Neural progenitor cell (in vitro differentiated cells): ENCODE measurements at regions not wholly inside any gene's neighbourhood (a gene's known extent, or its start where the extent isn't known, plus 50 kb on each side); places are given as distances from the start of the nearest gene placed in this dataset.

Source experiments
- DNase-seq: peaks from one replicate; pipeline ENCODE4 v3.0.0-alpha.2; 2016; ENCODE audit warnings: low spot score
- H2AFZ ChIP-seq: fragments of 200-600 bp; sonication (generic); replicated peaks from 2 replicates; pipeline ENCODE4 v1.6.1; 2016; ENCODE audit warnings: antibody characterized with exemption
- H3F3A ChIP-seq: fragments of 200-600 bp; sonication (generic); 2 replicates; pipeline ENCODE4 v1.6.1; 2016; ENCODE audit warnings: antibody characterized with exemption, low read depth
- H3K27ac ChIP-seq: fragments of 200-600 bp; sonication (generic); 2 replicates; pipeline ENCODE4 v1.5.1; 2016; ENCODE audit warnings: mild to moderate bottlenecking
- H3K27me3 ChIP-seq: fragments of 200-600 bp; sonication (generic); 2 replicates; pipeline ENCODE4 v1.6.1; 2016; ENCODE audit warnings: mild to moderate bottlenecking, moderate library complexity
- H3K36me3 ChIP-seq: fragments of 200-600 bp; sonication (generic); 2 replicates; pipeline ENCODE4 v1.5.1; 2016
- H3K4me1 ChIP-seq: fragments of 200-600 bp; sonication (generic); 2 replicates; pipeline ENCODE4 v1.6.1; 2016; ENCODE audit warnings: mixed run types
- H3K4me2 ChIP-seq: fragments of 200-600 bp; sonication (generic); 2 replicates; pipeline ENCODE4 v1.6.1; 2016
- H3K4me3 ChIP-seq: fragments of 200-600 bp; sonication (generic); 2 replicates; pipeline ENCODE4 v1.5.1; 2016
- H3K79me2 ChIP-seq: fragments of 200-600 bp; sonication (generic); 2 replicates; pipeline ENCODE4 v1.6.1; 2016; ENCODE audit warnings: low read depth
- H3K9ac ChIP-seq: fragments of 200-600 bp; sonication (generic); 2 replicates; pipeline ENCODE4 v1.6.1; 2016
- H3K9me3 ChIP-seq: fragments of 200-600 bp; sonication (generic); 2 replicates; pipeline ENCODE4 v1.5.1; 2016; ENCODE audit warnings: low read depth
- H4K20me1 ChIP-seq: fragments of 200-600 bp; sonication (generic); 2 replicates; pipeline ENCODE4 v1.6.1; 2016; ENCODE audit warnings: low read depth
- H3K27ac Mint-ChIP-seq: 3 replicates; pipeline ENCODE4 v1.8.0; 2021; ENCODE audit warnings: mixed read lengths
- H3K27me3 Mint-ChIP-seq: 2 replicates; pipeline ENCODE4 v1.8.0; 2022; ENCODE audit warnings: low read depth, mild to moderate bottlenecking, inconsistent platforms, moderate library complexity, mixed read lengths; ENCODE audit not compliant: insufficient read depth
- H3K36me3 Mint-ChIP-seq: 3 replicates; pipeline ENCODE4 v1.8.0; 2021; ENCODE audit warnings: mixed read lengths
- H3K4me1 Mint-ChIP-seq: 3 replicates; pipeline ENCODE4 v1.8.0; 2021; ENCODE audit warnings: mixed read lengths
- H3K4me3 Mint-ChIP-seq: 3 replicates; pipeline ENCODE4 v1.8.0; 2021; ENCODE audit warnings: mild to moderate bottlenecking, moderate library complexity, mixed read lengths
- H3K9me3 Mint-ChIP-seq: 3 replicates; pipeline ENCODE4 v1.8.0; 2020; ENCODE audit warnings: mixed read lengths
- CTCF ChIP-seq: fragments of 200-600 bp; sonication (generic); IDR thresholded peaks from 2 replicates; pipeline ENCODE4 v1.5.1; 2017; ENCODE audit warnings: antibody characterized with exemption, mild to moderate bottlenecking
- EZH2 ChIP-seq: fragments of 200-600 bp; sonication (generic); IDR thresholded peaks from 2 replicates; pipeline ENCODE4 v1.6.1; 2017; ENCODE audit warnings: antibody characterized with exemption, mild to moderate bottlenecking, moderate library complexity
- EZH2phosphoT487 ChIP-seq: fragments of 200-600 bp; sonication (generic); IDR thresholded peaks from 2 replicates; pipeline ENCODE4 v1.6.1; 2017; ENCODE audit warnings: antibody characterized with exemption

GRCh38 chr21:35850029-35850428 is 210.3 kb downstream of the SETD4 start:
- no peaks in the 10 kb centered on the region for H3K9me3 Mint-ChIP-seq
- no peaks in the 10 kb centered on the region for H3K4me1 ChIP-seq
- no peak overlapping the region for H3K4me3 Mint-ChIP-seq
- H4K20me1 ChIP-seq: no peaks in the 10 kb centered on the region
- no peaks in the 10 kb centered on the region for H3K36me3 Mint-ChIP-seq
- no peaks in the 10 kb centered on the region for H3K9me3 ChIP-seq
- no peak overlapping the region for H2AFZ ChIP-seq
- H3K27ac ChIP-seq: no peak overlapping the region
- H3K79me2 ChIP-seq: no peaks in the 10 kb centered on the region
- H3K4me3 ChIP-seq: no peak overlapping the region
- no peaks in the 10 kb centered on the region for H3K27me3 ChIP-seq
- no peak overlapping the region for H3K9ac ChIP-seq
- peaks cover 2% of the 10 kb centered on the region for H3K27me3 Mint-ChIP-seq
- TF ChIP-seq CTCF (no peak), EZH2 (no peak), EZH2phosphoT487 (no peak)
- H3K4me2 ChIP-seq: no peak overlapping the region
- no peaks in the 10 kb centered on the region for H3K36me3 ChIP-seq
- no peaks in the 10 kb centered on the region for H3K4me1 Mint-ChIP-seq
- no peak for DNase-seq
- H3F3A ChIP-seq: no peaks in the 10 kb centered on the region
- no peak overlapping the region for H3K27ac Mint-ChIP-seq

GRCh38 chr21:35849144-35849543 is 211.2 kb downstream of the SETD4 start:
- no peaks in the 10 kb centered on the region for H3F3A ChIP-seq
- H4K20me1 ChIP-seq: no peaks in the 10 kb centered on the region
- Mint-ChIP-seq H3K9me3 (no peaks in the 10 kb centered on the region), H3K36me3 (no peaks in the 10 kb centered on the region), H3K27me3 (peaks cover 2% of the 10 kb centered on the region), H3K4me1 (no peaks in the 10 kb centered on the region), H3K4me3 (no peak overlapping the region), H3K27ac (no peak overlapping the region)
- no peak for TF ChIP-seq EZH2
- no peak for TF ChIP-seq EZH2phosphoT487
- no peak for TF ChIP-seq CTCF
- H3K27ac ChIP-seq: no peak overlapping the region
- H3K4me3 ChIP-seq: no peak overlapping the region
- no peaks in the 10 kb centered on the region for H3K9me3 ChIP-seq
- no peaks in the 10 kb centered on the region for H3K27me3 ChIP-seq
- no peak overlapping the region for H3K9ac ChIP-seq
- H3K4me2 ChIP-seq: no peak overlapping the region
- no peak overlapping the region for H2AFZ ChIP-seq
- H3K79me2 ChIP-seq: no peaks in the 10 kb centered on the region
- no peaks in the 10 kb centered on the region for H3K4me1 ChIP-seq
- no peaks in the 10 kb centered on the region for H3K36me3 ChIP-seq
- no peak for DNase-seq

- no peaks in the 10 kb centered on the region for H3F3A ChIP-seq
- TF ChIP-seq EZH2 (no peak), EZH2phosphoT487 (no peak), CTCF (no peak)
- no peaks in the 10 kb centered on the region for H3K9me3 Mint-ChIP-seq
- H4K20me1 ChIP-seq: no peaks in the 10 kb centered on the region
- no peak overlapping the region for H2AFZ ChIP-seq
- no peaks in the 10 kb centered on the region for H3K4me1 ChIP-seq
- no peaks in the 10 kb centered on the region for H3K36me3 ChIP-seq
- H3K79me2 ChIP-seq: no peaks in the 10 kb centered on the region
- H3K4me2 ChIP-seq: no peak overlapping the region
- H3K27me3 Mint-ChIP-seq: peaks cover 5% of the 10 kb centered on the region
- H3K4me3 ChIP-seq: no peak overlapping the region
- H3K9me3 ChIP-seq: no peaks in the 10 kb centered on the region
- no peak overlapping the region for H3K27ac ChIP-seq
- H3K27me3 ChIP-seq: no peaks in the 10 kb centered on the region
- no peaks in the 10 kb centered on the region for H3K36me3 Mint-ChIP-seq
- H3K9ac ChIP-seq: no peak overlapping the region
- no peak overlapping the region for H3K27ac Mint-ChIP-seq
- no peak for DNase-seq
- no peaks in the 10 kb centered on the region for H3K4me1 Mint-ChIP-seq
- H3K4me3 Mint-ChIP-seq: no peak overlapping the region
Measured at GRCh38 chr21:35843911-35844667, 216.2 kb downstream of the SETD4 start.
